ENCODE measurements at regions not wholly inside any gene's neighbourhood (a gene's known extent, or its start where the extent isn't known, plus 50 kb on each side); places are given as distances from the start of the nearest gene placed in this dataset.

DNA sequence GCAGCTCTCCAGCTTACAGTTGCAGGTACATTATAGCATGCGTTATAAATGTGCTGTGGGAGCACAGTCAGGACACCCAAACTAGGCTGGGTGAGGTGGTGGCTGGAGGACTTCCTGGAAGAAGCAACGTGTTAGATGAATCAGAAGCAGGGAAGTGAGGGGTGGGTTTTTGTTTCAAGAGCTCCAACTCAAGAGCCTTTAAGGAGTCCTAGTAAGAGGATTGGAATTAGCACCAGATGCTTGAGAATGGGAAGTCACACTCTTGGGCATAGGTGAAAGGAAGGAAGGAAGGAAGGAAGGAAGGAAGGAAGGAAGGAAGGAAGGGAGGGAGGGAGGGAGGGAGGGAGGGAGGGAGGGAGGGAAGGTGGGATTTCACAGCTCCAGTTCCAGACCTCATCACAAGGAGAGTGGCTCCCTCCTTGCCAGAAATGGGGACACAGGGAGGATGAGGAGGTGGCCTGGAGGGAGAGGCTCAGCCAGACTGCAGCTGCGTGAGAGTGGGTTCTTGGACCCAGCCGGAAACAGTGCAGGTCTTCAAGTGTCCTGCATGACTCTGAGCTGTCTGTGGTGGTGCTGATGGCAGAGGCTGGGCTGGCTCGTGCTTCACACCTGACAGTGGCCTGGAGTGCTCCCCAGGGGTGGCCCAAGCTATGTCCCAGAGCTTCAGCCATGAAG lies 115.7 kb upstream of the GSC start:
- in situ Hi-C loops (cut with HindIII; ENCODE audit: low pct_unique_long_range_greater_than_20kb, low sequenced_read_pairs) (no loop called here), intact Hi-C loops (cut with micrococcal nuclease; ENCODE audit: unreplicated experiment) (no loop called here)
- Histone ChIP-seq H3K27ac (ENCODE audit: low read length) (no peak overlapping the region), H3K27me3 (ENCODE audit: control insufficient read depth, insufficient read depth, low read length) (no peaks in the 10 kb centered on the region), H3K4me3 (ENCODE audit: low read depth in 2 of 2, low read length in 2 of 2) (no peak overlapping the region), H3K4me1 (ENCODE audit: control insufficient read depth, insufficient read depth, low read length) (no peaks in the 10 kb centered on the region), H3K36me3 (ENCODE audit: control insufficient read depth, insufficient read depth, low read length) (no peaks in the 10 kb centered on the region), H3K9me3 (ENCODE audit: control insufficient read depth, insufficient read depth, low read depth, low read length) (no peaks in the 10 kb centered on the region)
- ChIA-PET POLR2A (no interaction called here), CTCF (no interaction called here)
- no peak for DNase-seq (ENCODE audit: low read depth, low spot score)
- BruUV-seq (replicated peaks), result no TSS peak
- ATAC-seq, result no peak
- TF ChIP-seq, protein P1, sequence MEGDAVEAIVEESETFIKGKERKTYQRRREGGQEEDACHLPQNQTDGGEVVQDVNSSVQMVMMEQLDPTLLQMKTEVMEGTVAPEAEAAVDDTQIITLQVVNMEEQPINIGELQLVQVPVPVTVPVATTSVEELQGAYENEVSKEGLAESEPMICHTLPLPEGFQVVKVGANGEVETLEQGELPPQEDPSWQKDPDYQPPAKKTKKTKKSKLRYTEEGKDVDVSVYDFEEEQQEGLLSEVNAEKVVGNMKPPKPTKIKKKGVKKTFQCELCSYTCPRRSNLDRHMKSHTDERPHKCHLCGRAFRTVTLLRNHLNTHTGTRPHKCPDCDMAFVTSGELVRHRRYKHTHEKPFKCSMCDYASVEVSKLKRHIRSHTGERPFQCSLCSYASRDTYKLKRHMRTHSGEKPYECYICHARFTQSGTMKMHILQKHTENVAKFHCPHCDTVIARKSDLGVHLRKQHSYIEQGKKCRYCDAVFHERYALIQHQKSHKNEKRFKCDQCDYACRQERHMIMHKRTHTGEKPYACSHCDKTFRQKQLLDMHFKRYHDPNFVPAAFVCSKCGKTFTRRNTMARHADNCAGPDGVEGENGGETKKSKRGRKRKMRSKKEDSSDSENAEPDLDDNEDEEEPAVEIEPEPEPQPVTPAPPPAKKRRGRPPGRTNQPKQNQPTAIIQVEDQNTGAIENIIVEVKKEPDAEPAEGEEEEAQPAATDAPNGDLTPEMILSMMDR (IDR thresholded peaks at IDR 0.05), result no peak
- no peak for TF ChIP-seq SIN3A (IDR thresholded peaks at IDR 0.05; ENCODE audit: borderline replicate concordance, insufficient read depth, low read depth, low read length)
- TF ChIP-seq TCF7L2 (IDR thresholded peaks at IDR 0.05; ENCODE audit: low read depth, low read length), result no peak
- no peak for TF ChIP-seq POLR2AphosphoS5 (IDR thresholded peaks at IDR 0.05; ENCODE audit: low read depth, low read length)
- TF ChIP-seq, protein P2, sequence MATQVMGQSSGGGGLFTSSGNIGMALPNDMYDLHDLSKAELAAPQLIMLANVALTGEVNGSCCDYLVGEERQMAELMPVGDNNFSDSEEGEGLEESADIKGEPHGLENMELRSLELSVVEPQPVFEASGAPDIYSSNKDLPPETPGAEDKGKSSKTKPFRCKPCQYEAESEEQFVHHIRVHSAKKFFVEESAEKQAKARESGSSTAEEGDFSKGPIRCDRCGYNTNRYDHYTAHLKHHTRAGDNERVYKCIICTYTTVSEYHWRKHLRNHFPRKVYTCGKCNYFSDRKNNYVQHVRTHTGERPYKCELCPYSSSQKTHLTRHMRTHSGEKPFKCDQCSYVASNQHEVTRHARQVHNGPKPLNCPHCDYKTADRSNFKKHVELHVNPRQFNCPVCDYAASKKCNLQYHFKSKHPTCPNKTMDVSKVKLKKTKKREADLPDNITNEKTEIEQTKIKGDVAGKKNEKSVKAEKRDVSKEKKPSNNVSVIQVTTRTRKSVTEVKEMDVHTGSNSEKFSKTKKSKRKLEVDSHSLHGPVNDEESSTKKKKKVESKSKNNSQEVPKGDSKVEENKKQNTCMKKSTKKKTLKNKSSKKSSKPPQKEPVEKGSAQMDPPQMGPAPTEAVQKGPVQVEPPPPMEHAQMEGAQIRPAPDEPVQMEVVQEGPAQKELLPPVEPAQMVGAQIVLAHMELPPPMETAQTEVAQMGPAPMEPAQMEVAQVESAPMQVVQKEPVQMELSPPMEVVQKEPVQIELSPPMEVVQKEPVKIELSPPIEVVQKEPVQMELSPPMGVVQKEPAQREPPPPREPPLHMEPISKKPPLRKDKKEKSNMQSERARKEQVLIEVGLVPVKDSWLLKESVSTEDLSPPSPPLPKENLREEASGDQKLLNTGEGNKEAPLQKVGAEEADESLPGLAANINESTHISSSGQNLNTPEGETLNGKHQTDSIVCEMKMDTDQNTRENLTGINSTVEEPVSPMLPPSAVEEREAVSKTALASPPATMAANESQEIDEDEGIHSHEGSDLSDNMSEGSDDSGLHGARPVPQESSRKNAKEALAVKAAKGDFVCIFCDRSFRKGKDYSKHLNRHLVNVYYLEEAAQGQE (IDR thresholded peaks at IDR 0.05; ENCODE audit: insufficient read depth in 1 of 2, low read depth in 2 of 2, low read length in 1 of 2), result no peak

DNA sequence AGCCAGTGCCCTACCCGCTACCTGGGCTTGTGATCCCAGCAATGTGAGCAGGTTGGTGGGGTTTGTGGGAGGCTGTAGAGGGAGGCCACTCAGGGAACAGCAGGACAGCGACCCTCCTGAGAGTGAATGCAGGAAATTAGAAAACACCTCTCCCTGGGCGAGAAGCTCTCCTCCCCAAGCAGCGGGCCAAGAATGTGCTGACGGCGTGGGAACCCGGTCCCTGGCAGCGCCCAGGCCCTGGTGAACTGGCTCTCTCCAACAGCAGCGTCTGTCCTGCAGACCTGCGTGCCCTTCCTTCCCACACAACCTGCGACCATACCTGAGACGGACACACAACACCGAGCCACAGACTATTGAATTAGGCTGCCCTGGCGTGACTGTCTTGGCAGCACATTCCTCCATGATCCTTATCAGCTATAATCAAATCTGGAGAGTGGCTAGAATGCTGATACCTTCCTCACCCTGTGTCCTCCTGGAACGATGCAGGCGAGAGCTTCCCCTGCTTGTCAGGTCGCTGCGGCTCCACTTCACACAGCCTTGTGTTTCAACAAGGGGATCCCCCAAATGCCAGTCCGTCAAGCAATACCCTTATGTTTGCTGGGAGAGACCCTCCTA lies 114.8 kb upstream of the GSC start:
- Histone ChIP-seq H3K9me3 (ENCODE audit: control insufficient read depth, insufficient read depth, low read depth, low read length) (no peaks in the 10 kb centered on the region), H3K27me3 (ENCODE audit: control insufficient read depth, insufficient read depth, low read length) (no peaks in the 10 kb centered on the region), H3K4me3 (ENCODE audit: low read depth in 2 of 2, low read length in 2 of 2) (no peak overlapping the region), H3K27ac (ENCODE audit: low read length) (no peak overlapping the region), H3K36me3 (ENCODE audit: control insufficient read depth, insufficient read depth, low read length) (no peaks in the 10 kb centered on the region), H3K4me1 (ENCODE audit: control insufficient read depth, insufficient read depth, low read length) (no peaks in the 10 kb centered on the region)
- ATAC-seq (no peak), DNase-seq (ENCODE audit: low read depth, low spot score) (no peak)
- in situ Hi-C loops (cut with HindIII; ENCODE audit: low pct_unique_long_range_greater_than_20kb, low sequenced_read_pairs), result no loop called here
- intact Hi-C loops (cut with micrococcal nuclease; ENCODE audit: unreplicated experiment), result no loop called here
- no TSS peak for BruUV-seq (replicated peaks)
- CTCF ChIA-PET, result no interaction called here
- TF ChIP-seq TCF7L2 (IDR thresholded peaks at IDR 0.05; ENCODE audit: low read depth, low read length), result no peak
- TF ChIP-seq, protein P1 (IDR thresholded peaks at IDR 0.05), result no peak
- TF ChIP-seq SIN3A (IDR thresholded peaks at IDR 0.05; ENCODE audit: borderline replicate concordance, insufficient read depth, low read depth, low read length), result no peak
- POLR2A ChIA-PET, result no interaction called here
